ENCODE measurements at regions not wholly inside any gene's neighbourhood (a gene's known extent, or its start where the extent isn't known, plus 50 kb on each side); places are given as distances from the start of the nearest gene placed in this dataset.
"Not testable (repeated sequence)": the region's sequence is repeated elsewhere in the genome, so short reads cannot be mapped to it uniquely, and the experiment has no call there.

DNA sequence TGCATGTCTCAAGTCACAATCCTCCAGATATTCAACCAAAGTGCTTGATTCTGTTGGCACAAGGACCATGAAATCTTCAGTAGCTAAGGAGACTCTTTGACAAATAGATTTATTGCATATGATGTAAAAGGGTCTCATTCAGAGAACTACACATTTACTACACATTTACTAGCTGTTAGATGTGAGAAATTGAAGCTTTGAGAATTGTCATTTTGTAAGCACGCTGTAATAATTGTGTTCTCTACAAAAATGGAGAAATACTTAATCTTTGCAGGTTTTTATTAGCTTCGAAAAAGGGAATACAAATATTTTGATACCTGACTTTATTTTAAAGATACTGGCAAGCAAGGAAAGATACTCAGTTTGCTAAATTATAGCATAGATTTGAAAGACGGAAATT is 70.2 kb upstream of the CHD2 start:
- no peak for DNase-seq

GRCh38 chr15:92831336-92831654 is 68.8 kb upstream of the CHD2 start:
- DNase-seq = peak; percentile 62

- peak; percentile 90 for DNase-seq
These were observed 68.3 kb upstream of the CHD2 start for GRCh38 chr15:92831655-92832328.

- peak; percentile 53 for DNase-seq
These were observed 67.1 kb upstream of the CHD2 start for GRCh38 chr15:92833106-92833433.

GRCh38 chr15:92833493-92834271 is 66.4 kb upstream of the CHD2 start:
- no peak for DNase-seq

- DNase-seq = no peak
These were observed 60.4 kb upstream of the CHD2 start for GRCh38 chr15:92839696-92840095.

DNA sequence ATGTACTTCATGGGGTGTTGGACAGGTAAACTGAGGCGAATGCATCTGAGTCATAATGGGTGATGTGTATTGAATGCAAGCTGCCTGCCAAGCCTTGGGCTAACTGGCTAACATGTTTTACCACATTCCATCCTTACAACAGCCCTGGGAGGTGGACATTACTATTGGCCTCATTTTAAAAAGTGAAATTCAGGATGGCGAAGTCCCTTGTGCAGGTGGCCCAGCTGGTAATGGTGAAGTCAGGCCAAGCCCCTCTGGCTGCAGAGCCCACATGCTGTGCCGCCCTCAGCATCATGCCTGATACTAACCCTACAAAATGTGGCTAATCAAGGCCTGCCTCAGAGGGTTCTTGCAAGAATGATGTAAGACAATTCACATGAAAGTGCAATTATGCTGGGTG is 60.0 kb upstream of the CHD2 start:
- DNase-seq = no peak

DNA sequence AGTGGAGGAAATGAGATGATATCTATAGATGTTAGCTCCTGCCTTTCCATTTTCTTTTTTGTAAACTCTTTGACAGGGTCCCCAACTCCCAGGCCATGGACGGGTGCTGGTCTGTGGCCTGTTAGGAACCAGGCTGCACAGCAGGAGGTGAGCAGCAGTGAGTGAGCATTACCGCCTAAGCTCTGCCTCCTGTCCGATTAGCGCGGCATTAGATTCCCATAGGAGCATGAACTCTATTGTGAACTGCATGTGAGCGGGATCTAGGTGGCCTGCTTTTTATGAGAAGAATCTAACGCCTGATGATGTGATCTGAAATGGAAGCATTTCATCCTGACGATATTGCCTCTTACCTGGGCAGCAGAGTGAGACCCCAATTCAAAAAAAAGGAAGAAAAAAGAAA is 56.8 kb upstream of the CHD2 start:
- DNase-seq = no peak

DNA sequence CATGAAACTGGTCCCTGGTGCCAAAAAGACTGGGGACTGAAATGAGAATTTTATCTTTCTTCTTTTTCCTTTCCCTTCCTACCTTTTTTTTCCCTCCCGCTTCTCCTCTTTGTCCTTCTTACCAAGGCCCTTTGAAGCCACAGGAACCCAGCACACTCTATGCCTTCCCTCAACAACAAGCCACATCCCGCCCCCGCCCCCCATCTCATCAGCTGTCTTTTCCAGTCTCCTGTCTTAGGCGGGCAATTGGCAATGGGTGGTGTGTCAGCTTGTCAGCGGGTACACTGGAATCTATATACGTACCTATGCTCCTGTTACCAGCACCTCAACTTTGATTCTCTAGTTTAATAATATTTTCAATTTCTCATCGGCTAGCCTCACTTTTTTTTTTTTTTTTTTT is 56.3 kb upstream of the CHD2 start:
- no peak for DNase-seq

GRCh38 chr15:92845126-92845508 is 55.0 kb upstream of the CHD2 start:
- DNase-seq = no peak

- DNase-seq = no peak
These were observed 53.4 kb upstream of the CHD2 start for GRCh38 chr15:92846741-92847140.

DNA sequence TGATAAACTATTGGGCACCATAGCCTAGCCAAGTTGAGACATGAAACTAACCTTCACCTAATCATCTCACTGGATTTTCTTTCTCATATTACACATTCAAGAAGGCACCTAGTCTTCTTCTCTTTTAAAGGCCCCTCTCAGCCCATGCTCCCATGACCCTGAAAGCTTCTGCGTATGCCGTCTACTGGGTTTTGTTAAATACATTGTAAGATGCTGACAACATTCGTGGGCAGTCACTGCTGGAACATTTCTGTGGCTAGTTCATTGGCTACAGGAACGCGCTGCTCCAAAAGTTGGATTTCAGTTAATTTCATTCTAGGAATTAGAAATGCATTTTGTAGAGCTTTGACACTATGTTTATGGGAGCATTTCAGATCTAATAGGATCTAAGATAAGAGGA is 52.3 kb upstream of the CHD2 start:
- DNase-seq = no peak

GRCh38 chr15:92848464-92848851 is 51.7 kb upstream of the CHD2 start:
- no peak for DNase-seq

DNA sequence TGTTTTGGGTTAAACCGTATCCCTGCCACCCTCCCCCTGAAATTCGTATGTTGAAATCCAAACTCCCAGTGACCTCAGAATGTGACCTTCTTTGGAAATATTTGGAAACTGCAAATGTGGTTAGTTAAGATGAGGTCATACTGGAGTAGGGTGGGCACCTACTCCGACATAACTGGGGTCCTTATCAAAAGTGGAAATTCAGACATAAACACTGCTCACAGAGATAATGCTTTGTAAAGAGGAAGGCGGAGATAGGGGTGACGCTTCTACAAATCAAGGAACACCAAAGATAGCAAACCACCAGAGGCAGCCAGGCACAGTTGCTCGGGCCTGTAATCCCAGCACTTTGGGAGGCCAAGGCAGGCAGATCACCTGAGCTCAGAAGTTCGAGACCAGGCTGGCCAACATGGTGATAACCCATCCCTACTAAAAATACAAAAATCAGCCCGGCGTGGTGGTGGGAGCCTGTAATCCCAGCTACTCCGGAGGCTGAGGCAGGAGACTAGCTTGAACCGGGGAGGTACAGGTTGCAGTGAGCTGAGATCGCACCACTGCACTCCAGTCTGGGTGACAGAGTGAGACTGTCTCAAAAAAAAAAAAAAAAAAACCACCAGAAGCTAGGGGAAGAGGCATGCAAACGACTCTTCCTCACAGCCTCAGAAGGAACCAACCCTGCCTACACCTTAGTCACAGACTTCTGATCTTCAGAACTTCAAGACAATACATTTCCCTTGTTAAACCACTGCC is 51.1 kb upstream of the CHD2 start:
- no peak for DNase-seq

GRCh38 chr15:92850218-92850617 is 49.9 kb upstream of the CHD2 start:
- DNase-seq = not testable (repeated sequence)

All from activated CD8-positive, alpha-beta memory T cell treated with anti-CD3 and anti-CD28 coated beads, Interleukin-2, amount 50 U/mL, for 48 hours (primary cell).